ENCODE measurements at regions not wholly inside any gene's neighbourhood (a gene's known extent, or its start where the extent isn't known, plus 50 kb on each side); places are given as distances from the start of the nearest gene placed in this dataset.

DNA sequence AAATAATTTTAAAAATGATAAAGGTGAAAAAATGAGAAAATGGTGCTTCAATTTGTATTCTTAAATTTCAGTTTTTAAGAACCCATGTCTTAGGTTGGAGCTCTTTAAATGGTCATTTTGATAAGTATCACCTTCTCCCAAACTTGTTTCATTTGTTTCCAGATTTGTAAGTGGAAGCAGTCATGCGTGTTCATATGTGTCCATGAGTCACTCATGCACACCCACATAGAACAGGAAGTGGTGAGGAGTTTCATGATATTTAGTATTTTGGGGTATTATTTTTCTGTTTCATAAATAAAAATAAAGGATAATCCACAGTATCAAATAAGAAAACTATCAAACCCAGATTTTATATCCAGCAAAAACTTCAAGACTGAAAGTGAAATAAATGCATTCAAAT is 570.4 kb upstream of the ST8SIA4 start:
- TF ChIP-seq, protein P1, sequence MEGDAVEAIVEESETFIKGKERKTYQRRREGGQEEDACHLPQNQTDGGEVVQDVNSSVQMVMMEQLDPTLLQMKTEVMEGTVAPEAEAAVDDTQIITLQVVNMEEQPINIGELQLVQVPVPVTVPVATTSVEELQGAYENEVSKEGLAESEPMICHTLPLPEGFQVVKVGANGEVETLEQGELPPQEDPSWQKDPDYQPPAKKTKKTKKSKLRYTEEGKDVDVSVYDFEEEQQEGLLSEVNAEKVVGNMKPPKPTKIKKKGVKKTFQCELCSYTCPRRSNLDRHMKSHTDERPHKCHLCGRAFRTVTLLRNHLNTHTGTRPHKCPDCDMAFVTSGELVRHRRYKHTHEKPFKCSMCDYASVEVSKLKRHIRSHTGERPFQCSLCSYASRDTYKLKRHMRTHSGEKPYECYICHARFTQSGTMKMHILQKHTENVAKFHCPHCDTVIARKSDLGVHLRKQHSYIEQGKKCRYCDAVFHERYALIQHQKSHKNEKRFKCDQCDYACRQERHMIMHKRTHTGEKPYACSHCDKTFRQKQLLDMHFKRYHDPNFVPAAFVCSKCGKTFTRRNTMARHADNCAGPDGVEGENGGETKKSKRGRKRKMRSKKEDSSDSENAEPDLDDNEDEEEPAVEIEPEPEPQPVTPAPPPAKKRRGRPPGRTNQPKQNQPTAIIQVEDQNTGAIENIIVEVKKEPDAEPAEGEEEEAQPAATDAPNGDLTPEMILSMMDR (IDR thresholded peaks at IDR 0.05; ENCODE audit: extremely low read depth in 1 of 2, insufficient read depth in 1 of 2, low read depth in 1 of 2, low read length in 2 of 2) = no peak
- TF ChIP-seq EZH2 (IDR thresholded peaks at IDR 0.05; ENCODE audit: borderline replicate concordance, low read depth, low read length, severe bottlenecking) = no peak
- no peak for TF ChIP-seq POLR2AphosphoS5 (IDR thresholded peaks at IDR 0.05; ENCODE audit: insufficient read depth, low read depth, low read length)
- no peak for TF ChIP-seq POLR2A (IDR thresholded peaks at IDR 0.05; ENCODE audit: low read depth, low read length)
- TF ChIP-seq, protein P2, sequence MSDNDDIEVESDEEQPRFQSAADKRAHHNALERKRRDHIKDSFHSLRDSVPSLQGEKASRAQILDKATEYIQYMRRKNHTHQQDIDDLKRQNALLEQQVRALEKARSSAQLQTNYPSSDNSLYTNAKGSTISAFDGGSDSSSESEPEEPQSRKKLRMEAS (IDR thresholded peaks at IDR 0.05; ENCODE audit: insufficient read depth, insufficient read length) = no peak
- TF ChIP-seq JUN (IDR thresholded peaks at IDR 0.05; ENCODE audit: borderline replicate concordance, insufficient read depth, insufficient read length, low read depth) = no peak
- no peak for TF ChIP-seq FOS (IDR thresholded peaks at IDR 0.05; ENCODE audit: borderline replicate concordance, insufficient read depth, low read length)
- no peak for TF ChIP-seq MYC (IDR thresholded peaks at IDR 0.05; ENCODE audit: low read depth, low read length)
